ENCODE measurements at regions not wholly inside any gene's neighbourhood (a gene's known extent, or its start where the extent isn't known, plus 50 kb on each side); places are given as distances from the start of the nearest gene placed in this dataset.

DNA sequence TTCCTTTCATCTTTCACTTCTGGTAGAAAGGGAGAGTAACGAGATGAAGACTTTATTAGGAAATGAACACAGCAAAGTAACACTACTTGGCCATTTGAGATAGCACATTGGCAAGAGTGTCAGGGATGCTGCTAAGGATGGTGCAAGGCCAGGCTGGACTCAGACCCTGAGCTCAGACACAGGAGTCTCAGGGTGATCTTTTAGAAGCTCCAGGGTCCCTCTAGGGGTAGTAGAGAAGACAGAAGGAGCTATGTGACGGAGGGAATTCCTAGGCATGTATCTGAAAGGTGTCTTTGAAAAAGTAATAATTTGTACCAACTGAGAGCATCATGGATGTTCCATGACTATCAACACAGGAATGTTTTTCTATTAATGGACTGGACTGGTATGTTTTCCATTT lies 436.5 kb downstream of the DHX35 start:
- DNase-seq (ENCODE audit: low spot score): no peak

DNA sequence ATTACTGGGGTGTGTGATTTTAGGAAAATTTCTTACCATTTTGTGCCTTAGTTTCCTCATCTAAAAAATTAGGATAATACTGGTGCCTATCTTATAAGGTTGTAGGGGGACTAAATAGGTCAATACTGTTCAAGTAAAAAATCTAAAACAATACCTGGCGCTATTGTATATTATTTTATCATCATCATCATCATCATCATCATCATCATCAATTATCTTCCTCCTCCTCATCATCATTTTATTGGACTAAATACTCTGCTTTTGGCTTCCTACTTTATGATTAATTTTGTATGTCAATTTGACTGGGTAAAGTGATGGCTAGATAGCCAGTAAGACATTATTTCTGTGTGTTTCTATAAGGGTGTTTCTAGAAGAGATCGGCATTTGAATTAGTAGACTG lies 435.5 kb downstream of the DHX35 start:
- no peak for DNase-seq (ENCODE audit: low spot score)

DNA sequence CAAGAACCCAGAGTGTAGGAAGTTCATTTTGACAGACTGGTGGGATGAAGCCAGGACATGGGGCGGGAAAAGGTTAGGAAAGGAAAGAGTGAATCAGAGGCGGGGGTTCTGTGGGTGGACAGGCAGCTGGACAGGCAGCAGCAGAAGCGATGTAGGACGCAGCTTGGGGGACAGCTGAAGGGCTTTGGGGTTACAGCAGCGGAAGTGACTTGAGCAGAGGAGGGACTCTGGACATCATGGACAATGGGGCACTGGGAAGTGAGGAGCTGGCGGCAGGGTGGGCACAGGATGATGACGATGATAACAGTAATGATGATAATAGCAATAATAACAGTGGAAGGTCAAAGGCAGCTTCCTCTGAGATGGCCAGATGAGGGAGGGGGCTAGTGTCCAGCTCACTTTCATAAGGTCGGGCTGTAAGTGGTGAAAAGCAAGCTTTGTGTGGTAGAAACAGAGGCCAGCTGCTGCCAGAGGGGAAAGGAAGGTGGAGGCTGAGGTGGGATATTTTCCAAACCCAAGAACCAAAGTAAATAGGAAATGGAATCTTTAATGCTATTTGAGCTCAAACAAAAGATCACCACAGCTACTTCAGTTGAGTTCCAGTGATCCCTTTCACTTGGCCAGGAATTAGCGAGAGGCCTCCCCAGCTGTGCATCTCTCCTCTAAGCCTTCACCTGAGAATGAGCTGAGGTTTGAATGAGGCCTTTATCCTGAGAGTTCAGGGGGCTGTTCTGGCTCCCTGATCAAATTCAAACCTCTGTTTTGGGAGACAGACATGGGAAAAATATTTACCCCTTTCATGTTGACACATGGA lies 433.5 kb downstream of the DHX35 start:
- DNase-seq (ENCODE audit: low spot score): no peak

DNA sequence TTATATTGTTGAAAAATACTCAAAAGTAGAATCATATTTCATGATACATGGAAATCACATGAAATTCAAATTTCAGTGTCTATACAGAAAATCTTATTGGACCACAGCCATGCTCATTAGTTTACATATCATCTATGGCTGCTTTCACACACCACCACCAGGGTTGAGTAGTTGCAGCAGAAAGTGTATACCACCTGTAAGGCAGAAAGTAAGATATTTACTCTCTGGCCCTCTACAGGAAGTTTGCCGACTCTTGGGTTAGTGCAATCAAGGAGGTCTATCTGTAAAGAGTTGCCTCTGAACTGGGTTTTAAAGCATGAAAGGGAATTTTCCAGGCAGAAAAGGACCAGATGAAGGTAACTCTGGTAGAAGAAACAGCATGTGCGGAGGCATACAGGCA lies 432.3 kb downstream of the DHX35 start:
- no peak for DNase-seq (ENCODE audit: low spot score)

DNA sequence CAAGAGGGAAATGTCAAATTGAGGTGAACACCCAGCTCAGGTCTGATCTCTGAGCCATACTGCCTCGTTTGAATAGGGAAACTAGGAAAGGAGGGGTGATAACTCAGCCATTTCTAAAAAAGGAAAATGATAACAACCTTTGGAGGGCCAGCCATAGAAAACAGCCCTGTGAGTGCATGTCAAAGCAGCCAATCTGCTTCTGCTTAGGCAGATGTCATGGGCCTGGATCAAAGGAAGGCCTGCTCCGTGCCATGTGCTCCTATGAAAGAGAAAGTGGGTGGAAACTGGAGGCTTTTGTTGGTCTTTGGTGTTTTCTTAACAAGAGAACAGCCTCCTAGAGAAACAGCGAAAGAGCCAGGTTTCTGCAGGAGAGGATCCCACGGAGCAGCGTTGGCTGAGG lies 428.0 kb downstream of the DHX35 start:
- no peak for DNase-seq (ENCODE audit: low spot score)

DNA sequence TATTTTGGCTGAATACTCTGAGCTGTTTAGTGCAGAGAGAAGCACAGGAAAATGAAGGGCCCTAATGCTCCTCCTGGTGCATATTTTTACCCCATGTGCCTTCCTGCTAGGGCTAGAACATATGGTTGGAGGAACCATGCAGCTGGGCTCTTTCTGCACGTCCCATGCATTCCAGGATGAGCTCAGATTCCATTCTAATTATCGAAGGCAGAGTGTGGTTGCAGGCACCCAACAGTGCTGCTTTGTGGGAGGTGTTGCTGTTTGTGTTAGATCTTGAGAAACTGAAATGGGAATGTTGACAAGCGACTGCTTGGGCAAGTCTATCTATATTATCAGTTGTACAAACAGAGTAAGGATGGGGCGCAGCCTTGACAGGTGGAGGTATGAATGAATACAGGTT lies 419.5 kb downstream of the DHX35 start:
- no peak for DNase-seq (ENCODE audit: low spot score)

DNA sequence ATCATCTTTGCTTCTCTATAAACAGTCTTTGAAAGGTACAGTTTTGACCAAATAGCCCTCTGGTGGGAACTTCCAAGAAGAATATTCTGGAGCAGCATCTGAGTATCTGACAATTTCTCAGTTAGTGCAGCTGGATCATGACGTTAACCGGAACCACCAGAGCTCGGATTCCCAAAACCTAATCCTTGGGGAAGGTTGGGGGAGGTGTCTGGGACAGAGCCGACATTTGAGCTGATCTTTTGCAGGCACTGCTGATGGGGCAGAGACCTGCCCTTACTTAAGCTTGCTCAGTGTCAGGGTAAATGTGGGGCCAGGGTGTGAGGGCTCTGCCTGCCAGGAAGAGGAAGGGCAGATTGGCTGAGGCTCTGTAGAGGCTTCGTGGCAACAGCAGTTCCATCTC lies 416.6 kb downstream of the DHX35 start:
- DNase-seq (ENCODE audit: low spot score): no peak

DNA sequence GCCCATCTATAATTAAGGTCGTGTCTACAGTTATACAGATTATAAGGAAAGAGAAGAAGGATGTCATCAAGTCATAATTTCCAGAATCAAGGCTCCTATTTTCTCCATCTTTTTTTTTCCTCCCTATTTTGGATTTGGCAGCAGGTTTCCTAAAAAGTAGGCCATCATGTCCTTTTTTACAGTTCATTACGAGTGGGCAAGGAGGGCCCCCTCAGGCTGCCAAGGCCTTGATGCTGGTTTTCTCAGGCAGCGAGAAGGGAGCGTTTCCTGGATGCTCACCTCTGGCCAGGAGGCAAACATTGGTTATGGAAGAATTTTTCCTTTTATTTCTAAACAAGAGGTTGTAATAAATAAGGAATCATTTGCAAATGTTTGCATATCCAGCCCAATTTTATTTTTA lies 414.6 kb downstream of the DHX35 start:
- no peak for DNase-seq (ENCODE audit: low spot score)

DNA sequence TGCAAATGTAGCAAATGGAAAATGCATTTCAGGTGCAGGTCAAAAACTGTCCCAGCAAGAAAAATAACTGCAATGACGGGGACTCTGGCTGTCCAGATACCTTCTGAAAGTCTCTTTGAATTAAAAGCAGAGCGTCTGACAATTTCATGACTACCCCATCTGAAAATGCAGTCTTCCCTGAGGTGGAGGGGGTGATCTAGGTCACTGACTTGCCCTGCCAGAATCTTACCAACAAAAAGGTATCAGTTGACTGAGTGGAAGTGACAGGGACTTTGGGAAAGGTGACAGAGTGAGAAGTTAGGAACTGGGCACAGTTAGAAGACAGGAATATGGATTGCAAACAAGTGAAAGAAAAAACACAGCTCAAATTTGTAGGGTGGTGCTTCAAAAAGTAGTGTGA lies 402.2 kb downstream of the DHX35 start:
- no peak for DNase-seq (ENCODE audit: low spot score)

DNA sequence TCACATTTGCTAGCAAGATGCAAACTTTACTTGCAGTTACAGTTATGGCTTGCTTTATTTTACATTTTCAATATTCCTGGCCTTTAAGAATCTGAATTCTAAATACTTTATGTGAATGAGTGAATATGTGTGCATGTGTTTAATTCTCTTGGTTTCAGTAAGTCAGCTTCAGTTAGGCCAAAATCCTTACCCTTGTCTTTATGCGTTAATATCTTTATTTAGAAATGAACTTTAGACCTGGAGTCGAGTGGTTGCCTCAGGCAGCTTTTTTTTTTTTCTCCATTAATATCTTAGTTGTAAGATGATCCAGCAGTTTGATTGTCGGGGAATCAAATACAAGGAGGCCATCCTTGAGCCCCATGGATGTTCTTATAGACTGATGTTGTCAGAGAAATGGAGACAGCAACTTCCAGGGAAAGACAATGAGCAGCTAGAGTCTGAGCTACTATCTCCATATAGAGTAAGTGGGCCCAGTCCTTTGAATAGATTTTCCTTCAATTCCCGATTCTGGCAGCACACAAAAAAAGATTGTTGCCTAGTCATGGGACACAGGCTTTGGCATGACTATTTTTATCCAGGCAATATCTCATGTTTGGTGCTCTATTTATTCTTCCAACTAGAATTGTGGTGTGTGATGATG lies 398.0 kb downstream of the DHX35 start:
- no peak for DNase-seq (ENCODE audit: low spot score)

DNA sequence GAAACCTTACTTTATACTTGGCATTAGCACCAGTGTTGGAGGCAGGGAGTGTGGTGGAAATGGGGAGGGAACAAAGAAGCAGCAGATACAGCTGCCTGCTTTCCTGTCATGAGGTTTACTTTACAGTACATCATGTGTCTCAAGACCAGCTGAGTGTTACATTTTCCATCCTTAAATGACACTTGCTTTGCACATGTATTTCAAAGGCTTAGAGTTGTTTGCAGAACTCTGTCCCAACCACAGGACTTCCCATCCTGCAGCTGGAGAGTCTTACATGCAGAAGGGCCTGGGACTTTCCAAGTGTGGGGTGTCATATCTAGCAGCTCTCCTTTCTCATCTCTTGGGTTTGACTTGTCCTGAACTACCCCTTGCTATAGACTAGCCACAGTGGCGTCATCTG lies 395.9 kb downstream of the DHX35 start:
- DNase-seq (ENCODE audit: low spot score): no peak

DNA sequence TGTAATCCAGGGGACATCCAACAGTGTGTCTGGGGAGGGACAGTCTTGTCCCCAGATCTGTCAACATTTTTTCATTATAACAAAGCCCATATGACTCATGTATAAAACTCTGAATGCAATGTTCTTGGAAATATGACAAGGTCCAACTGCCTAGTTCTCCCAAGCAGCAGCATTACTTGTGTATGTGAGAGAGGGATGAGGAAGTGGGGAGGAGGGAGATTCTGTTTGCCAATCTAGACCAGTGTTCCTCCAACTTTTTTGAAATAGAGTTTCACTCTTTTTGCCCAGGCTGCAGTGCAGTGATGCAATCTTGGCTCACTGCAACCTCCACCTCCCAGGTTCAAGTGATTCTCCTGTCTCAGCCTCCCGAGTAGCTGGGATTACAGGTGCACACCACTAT lies 394.8 kb downstream of the DHX35 start:
- no peak for DNase-seq (ENCODE audit: low spot score)

DNA sequence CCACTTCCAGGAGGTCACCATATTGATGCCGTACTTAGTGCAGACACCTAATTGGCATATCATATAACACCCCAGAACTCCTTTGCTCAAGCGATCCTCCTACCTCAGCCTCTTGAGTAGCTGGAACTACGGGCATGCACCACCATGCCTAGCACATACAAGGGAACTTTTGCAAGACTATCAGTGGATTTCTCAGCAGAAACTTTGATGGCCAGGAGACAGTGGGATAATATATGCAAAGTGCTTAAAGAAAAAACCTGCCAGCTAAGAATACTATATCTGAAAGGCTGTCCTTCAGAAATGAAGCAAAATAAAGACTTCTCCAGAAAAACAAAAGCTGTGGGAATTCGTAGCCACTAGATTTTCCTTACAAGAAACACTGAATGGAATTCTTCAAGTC lies 387.1 kb downstream of the DHX35 start:
- no peak for DNase-seq (ENCODE audit: low spot score)

DNA sequence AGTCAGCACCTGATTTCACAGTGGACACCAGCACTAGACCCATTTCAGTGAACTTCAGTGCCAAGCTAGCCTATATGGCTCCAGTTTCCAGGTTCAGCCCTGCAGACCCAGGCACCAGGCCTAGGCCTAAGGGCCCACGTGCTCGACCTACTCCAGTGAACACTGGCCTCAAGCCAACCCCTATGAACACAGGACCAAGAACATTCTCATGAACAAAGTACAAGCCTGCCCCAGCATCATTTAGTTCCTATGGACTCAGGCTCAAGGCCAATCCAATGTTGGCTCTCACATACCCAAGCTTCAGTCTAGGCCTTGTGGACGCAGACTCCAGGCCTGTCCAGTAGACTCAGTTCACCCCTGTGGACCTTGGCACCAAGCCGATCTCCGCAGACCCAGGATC lies 385.5 kb downstream of the DHX35 start:
- DNase-seq (ENCODE audit: low spot score): no peak

DNA sequence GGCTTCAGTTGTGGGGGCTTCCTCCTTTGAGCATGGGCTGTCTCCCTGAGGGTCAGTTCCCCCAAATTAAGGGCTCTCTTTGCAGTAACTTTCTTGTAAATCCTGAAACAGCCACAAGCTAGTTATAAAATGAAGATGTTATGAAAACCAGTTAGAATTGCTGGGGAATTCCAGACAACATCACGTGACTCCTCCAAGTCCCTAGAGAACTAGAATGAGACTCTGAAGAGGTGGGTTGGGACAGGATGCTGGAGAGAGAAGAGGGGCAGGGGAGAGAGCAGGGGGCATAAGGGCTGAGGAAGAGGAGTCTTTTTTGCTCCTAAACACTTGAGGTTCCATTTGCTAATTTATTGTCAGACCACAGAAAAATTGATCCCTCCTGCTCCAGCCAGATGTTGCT lies 380.3 kb downstream of the DHX35 start:
- no peak for DNase-seq (ENCODE audit: low spot score)

DNA sequence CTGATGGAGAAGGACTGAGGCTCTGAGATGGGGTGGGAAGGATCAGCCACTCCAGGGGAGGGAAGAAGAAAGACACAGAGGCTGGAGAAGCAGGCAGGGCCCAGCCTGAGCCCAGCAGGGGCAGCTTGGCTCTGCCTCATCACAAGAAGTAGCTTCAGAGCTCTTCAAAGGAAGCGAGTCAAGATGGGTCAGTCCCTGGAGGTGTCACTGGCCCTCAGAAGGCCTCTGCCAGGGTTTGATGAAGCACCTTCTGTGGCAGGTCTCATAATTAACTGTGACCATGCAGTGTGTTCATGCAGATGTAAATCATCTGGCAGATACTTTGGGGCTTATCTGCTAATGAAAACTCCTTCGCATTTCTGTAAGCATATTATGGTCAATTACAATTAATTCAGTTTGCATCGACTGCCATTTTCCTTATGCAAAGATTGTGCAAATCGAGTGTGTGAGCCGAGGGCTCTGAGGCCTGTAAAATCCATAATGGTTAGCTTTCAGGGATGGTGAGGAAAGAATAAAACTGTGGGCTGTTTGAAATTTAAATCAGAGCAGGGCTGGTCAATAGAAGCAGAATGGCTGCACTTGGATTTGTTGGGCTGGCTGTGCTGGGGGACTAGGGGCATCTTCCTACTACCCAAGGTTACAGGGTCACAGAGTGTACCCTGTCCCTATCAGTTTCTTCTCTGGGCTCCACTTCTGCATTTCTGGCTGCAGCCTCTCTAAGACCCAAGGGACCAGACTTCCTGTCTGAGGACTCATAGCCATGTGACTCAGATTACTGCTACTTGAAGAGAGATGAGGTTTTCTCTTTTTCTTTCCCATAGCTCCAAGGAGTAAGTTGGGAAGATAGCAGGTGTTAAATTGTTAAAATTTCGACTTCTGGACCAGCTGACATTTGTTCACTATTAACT lies 376.6 kb downstream of the DHX35 start:
- no peak for DNase-seq (ENCODE audit: low spot score)

DNA sequence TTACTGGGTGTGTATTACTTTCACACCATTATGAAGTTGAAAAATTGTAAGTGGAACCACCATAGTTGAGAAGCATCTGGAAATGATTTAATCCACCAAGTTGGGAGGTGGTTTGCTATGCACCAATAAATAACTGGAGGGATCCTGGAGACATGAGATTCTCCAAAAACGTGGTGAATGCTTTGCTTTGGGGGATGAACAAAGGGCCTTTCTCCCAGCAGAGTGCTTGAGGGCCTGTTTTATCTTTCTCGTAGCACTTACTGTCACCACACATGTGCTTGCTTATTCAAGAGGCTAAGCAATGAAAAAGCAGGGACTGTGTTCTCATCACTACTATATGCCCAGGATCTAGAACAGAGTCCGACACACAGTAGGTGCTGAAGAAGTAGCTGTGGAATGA lies 371.1 kb downstream of the DHX35 start:
- DNase-seq (ENCODE audit: low spot score): no peak

DNA sequence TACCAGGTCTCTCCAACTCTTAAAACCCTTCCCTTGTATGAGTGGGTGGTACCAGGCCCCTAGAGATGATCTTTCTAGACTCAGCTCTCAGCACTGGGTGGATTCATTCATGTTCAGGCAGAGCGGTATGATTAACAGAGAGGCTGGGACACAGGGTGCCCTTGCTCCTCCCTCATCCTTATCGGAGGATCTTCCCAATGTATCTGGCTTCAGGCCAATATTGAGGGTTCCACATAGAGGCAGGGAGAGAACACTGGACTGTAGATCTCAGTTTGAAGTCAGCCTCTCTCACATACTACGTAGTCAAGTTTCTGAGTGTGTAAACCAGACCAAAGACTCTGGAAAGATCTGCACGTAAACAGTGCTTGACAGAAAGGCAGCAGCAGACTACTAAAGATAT lies 366.2 kb downstream of the DHX35 start:
- no peak for DNase-seq (ENCODE audit: low spot score)

DNA sequence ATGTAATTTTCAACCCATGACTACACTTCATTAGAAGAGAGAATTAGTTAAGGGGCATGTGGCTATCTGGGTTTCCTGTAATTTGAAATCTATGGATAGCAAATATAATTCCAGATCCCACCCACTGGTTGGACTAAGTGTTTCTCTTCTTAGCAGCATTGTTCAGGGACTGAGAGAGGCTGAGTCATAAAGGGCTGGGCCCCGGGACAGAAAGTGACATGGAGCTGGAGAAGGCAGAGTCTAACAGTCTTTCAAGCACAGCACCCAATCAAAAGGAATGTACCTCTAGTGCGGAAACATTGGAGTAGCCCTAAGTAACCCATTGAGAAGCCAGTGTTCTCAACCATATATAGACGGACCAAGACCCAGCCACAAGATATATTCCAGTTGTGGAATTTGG lies 363.9 kb downstream of the DHX35 start:
- no peak for DNase-seq (ENCODE audit: low spot score)

DNA sequence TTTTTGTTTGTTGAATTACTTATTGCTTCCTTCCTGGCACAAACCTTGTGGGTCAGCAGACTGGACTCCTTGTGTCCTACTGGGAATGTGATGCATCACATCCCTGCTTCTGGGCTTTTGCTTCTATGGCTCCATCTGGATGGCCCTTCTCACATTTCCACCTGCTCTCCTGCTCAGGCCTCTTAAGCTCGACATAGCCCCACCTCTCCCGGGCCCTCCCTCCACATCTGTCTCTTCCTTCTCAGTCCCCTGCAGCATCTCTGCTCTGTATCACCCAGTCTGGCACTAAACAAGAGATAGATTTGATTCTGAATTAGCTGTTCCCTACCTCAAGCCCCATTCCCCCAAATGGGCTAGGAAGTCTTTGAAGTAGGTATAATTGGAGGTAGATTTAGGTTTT lies 356.8 kb downstream of the DHX35 start:
- no peak for DNase-seq (ENCODE audit: low spot score)

DNA sequence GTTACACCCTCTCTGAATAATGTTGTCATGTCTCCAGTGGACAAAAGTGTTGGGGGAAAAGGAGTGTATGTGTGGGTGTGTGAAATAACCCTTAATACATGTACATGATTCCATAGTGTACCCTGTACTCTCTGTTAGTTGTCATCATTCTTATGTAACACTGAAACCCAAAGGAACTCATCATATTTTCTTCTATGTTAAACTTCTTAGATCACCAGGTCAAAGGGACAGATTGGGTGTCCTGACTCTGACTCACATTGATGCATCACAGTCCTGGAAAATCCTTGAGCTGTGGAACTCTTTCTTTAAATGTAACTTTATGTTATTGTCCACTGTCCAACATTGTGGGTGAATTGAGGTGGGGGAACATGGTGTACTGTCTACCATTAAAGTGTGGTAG lies 350.5 kb downstream of the DHX35 start:
- no peak for DNase-seq (ENCODE audit: low spot score)

DNA sequence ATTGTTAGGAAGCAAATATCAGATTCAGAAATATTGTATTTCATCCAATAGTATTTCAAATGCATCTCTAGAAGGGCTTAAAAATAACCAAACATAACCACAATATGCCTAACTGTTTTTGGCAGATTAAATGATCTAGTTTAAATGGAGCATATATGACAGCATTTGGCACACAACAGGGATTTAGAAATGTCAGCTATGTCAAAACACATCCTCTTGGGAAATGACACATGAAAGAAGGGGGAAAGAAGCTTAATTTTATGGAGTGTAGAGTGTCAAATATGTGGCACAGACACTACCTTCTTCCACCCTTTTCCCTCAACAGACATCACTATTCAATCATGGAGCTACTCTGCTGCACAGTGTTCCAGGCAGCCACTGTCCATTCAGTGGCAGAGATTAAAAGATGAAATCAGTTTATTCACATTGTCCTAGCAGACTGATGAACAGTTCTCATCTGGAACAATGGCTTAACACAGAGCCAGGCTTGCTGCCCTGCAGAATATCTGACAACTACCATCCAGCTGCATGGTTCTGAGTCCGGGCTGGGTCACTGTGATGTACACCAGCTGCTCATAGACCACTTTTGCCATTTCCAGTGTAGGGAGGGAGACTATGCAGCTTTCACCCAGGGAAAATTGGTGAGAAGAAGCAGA lies 349.8 kb downstream of the DHX35 start:
- no peak for DNase-seq (ENCODE audit: low spot score)

Measured in H4 (cell line).